ENCODE measurements at regions not wholly inside any gene's neighbourhood (a gene's known extent, or its start where the extent isn't known, plus 50 kb on each side); places are given as distances from the start of the nearest gene placed in this dataset.

- no peaks in the 10 kb centered on the region for H3K27me3 ChIP-seq (ENCODE audit: control insufficient read depth in 2 of 2, insufficient read depth in 2 of 2, low read length in 2 of 2)
- dilution Hi-C loops (cut with MboI; ENCODE audit: extremely low pct_ligation_motif_present, low sequenced_read_pairs): no loop called here
- no peaks in the 10 kb centered on the region for H3K9me3 ChIP-seq (replicated peaks; ENCODE audit: control insufficient read depth, insufficient read depth, low read length)
- no peak for TF ChIP-seq MAX (IDR thresholded peaks at IDR 0.05; ENCODE audit: insufficient read depth, insufficient read length)
- no peak overlapping the region for H3K4me2 ChIP-seq (ENCODE audit: insufficient read depth, low read length)
- FAIRE-seq: no peak
- POLR2A ChIA-PET: no interaction called here
- CTCF ChIA-PET: no interaction called here
- no peak for DNase-seq (ENCODE audit: low read depth, low spot score)
- H2AFZ ChIP-seq (ENCODE audit: low read depth, low read length): no peak overlapping the region
- no peaks in the 10 kb centered on the region for H4K20me1 ChIP-seq (replicated peaks; ENCODE audit: control insufficient read depth, extremely low read depth, insufficient read depth, low read length)
- H3K27ac ChIP-seq (ENCODE audit: insufficient read depth, low read depth, low read length): no peak overlapping the region
- H3K79me2 ChIP-seq (ENCODE audit: control insufficient read depth, insufficient read depth, low read length): no peaks in the 10 kb centered on the region
- no peaks in the 10 kb centered on the region for H3K4me1 ChIP-seq (ENCODE audit: control insufficient read depth, extremely low read depth, insufficient read depth, low read length)
- H3K9me1 ChIP-seq (replicated peaks; ENCODE audit: control insufficient read depth, extremely low read depth, insufficient read depth, low read length): no peaks in the 10 kb centered on the region
- H3K36me3 ChIP-seq (ENCODE audit: control insufficient read depth in 2 of 2, extremely low read depth in 1 of 2, insufficient read depth in 2 of 2, low read length in 2 of 2): no peaks in the 10 kb centered on the region
- intact Hi-C loops (cut with micrococcal nuclease): no loop called here
- H3K4me3 ChIP-seq (replicated peaks in 1 of 3; ENCODE audit: insufficient read depth in 1 of 3, low read depth in 1 of 3, low read length in 3 of 3): no peak overlapping the region
- no TSS peak for BruUV-seq (replicated peaks)
- no peak overlapping the region for H3K9ac ChIP-seq (replicated peaks; ENCODE audit: extremely low read depth, insufficient read depth, low read length)
Measured at GRCh38 chr7:13327669-13328068, 640.2 kb downstream of the ARL4A start.

GRCh38 chr7:13333371-13333770 is 645.9 kb downstream of the ARL4A start:
- intact Hi-C loops (cut with micrococcal nuclease) (no loop called here), dilution Hi-C loops (cut with MboI; ENCODE audit: extremely low pct_ligation_motif_present, low sequenced_read_pairs) (no loop called here)
- Histone ChIP-seq H3K9me3 (replicated peaks; ENCODE audit: control insufficient read depth, insufficient read depth, low read length) (no peaks in the 10 kb centered on the region), H3K27ac (ENCODE audit: insufficient read depth, low read depth, low read length) (no peak overlapping the region), H3K4me2 (ENCODE audit: insufficient read depth, low read length) (no peak overlapping the region), H3K9ac (replicated peaks; ENCODE audit: extremely low read depth, insufficient read depth, low read length) (no peak overlapping the region), H3K27me3 (ENCODE audit: control insufficient read depth in 2 of 2, insufficient read depth in 2 of 2, low read length in 2 of 2) (no peaks in the 10 kb centered on the region), H3K9me1 (replicated peaks; ENCODE audit: control insufficient read depth, extremely low read depth, insufficient read depth, low read length) (no peaks in the 10 kb centered on the region), H3K36me3 (ENCODE audit: control insufficient read depth in 2 of 2, extremely low read depth in 1 of 2, insufficient read depth in 2 of 2, low read length in 2 of 2) (no peaks in the 10 kb centered on the region), H2AFZ (ENCODE audit: low read depth, low read length) (no peak overlapping the region), H4K20me1 (replicated peaks; ENCODE audit: control insufficient read depth, extremely low read depth, insufficient read depth, low read length) (no peaks in the 10 kb centered on the region), H3K79me2 (ENCODE audit: control insufficient read depth, insufficient read depth, low read length) (no peaks in the 10 kb centered on the region), H3K4me1 (ENCODE audit: control insufficient read depth, extremely low read depth, insufficient read depth, low read length) (no peaks in the 10 kb centered on the region), H3K4me3 (replicated peaks in 1 of 3; ENCODE audit: insufficient read depth in 1 of 3, low read depth in 1 of 3, low read length in 3 of 3) (no peak overlapping the region)
- CTCF ChIA-PET: no interaction called here
- FAIRE-seq (no peak), DNase-seq (ENCODE audit: low read depth, low spot score) (no peak)
- no peak for TF ChIP-seq MAX (IDR thresholded peaks at IDR 0.05; ENCODE audit: insufficient read depth, insufficient read length)
- no peak for TF ChIP-seq GATA2 (IDR thresholded peaks at IDR 0.05; ENCODE audit: insufficient read depth, insufficient read length, low read depth, low read length)
- TF ChIP-seq MYC (IDR thresholded peaks at IDR 0.05; ENCODE audit: low read depth, low read length): no peak
- TF ChIP-seq EZH2 (IDR thresholded peaks at IDR 0.05; ENCODE audit: borderline replicate concordance, low read depth, low read length, severe bottlenecking): no peak
- TF ChIP-seq FOS (IDR thresholded peaks at IDR 0.05; ENCODE audit: borderline replicate concordance, insufficient read depth, low read length): no peak
- no peak for TF ChIP-seq POLR2AphosphoS5 (IDR thresholded peaks at IDR 0.05; ENCODE audit: insufficient read depth, low read depth, low read length)
- TF ChIP-seq CTCF (IDR thresholded peaks at IDR 0.05; ENCODE audit: extremely low read depth in 1 of 2, insufficient read depth in 1 of 2, low read depth in 1 of 2, low read length in 2 of 2): no peak
- TF ChIP-seq JUN (IDR thresholded peaks at IDR 0.05; ENCODE audit: borderline replicate concordance, insufficient read depth, insufficient read length, low read depth): no peak
- no peak for TF ChIP-seq POLR2A (IDR thresholded peaks at IDR 0.05; ENCODE audit: low read depth, low read length)
- BruUV-seq (replicated peaks): no TSS peak
- POLR2A ChIA-PET: no interaction called here

Measured in endothelial cell of umbilical vein (primary cell).